K562 (cell line): ENCODE measurements at regions not wholly inside any gene's neighbourhood (a gene's known extent, or its start where the extent isn't known, plus 50 kb on each side); places are given as distances from the start of the nearest gene placed in this dataset.
A peak's percentile ranks its signal among the peaks of the same experiment; 100 is the strongest.

Experiments used
- ATAC-seq: fragments of 200-7000 bp; cut with Tn5 transposase; 3 replicates; pipeline ENCODE4 v1.9.1; 2020; ENCODE audit warnings: moderate library complexity
- BruUV-seq: library from RNA; stranded (reverse); fragments of 400-500 nt; replicated peaks from 2 replicates; lab custom pipeline; 2021; lab: Mats Ljungman, UMichigan
- CTCF ChIA-PET: fragments of 300-600 bp; formaldehyde crosslinking; extraction: SDS; loops from one replicate; lab custom pipeline; 2021; ENCODE audit warnings: low intra/inter-chr PET ratio; lab: Yijun Ruan, JAX
- POLR2A ChIA-PET: fragments of 300-600, 350-650 bp; sonication (Branson Sonifier 250); formaldehyde crosslinking; extraction: SDS; loops from one replicate; lab custom pipeline; 2021; ENCODE audit warnings: antibody characterized with exemption, inconsistent platforms; lab: Yijun Ruan, JAX
- DNase-seq, 4 experiments: peaks; one replicate each; pipeline versions ENCODE4 v3.0.0 to v3.0.0-alpha.2; 2011 to 2018; ENCODE audit warnings: low spot score in 3 of 4, mixed read lengths in 3 of 4; ENCODE audit errors: extremely low read depth in 1 of 4
- FAIRE-seq: peaks from 2 replicates; lab custom pipeline; 2011; peaks lifted over from hg19 to GRCh38; lab: Jason Lieb, UNC
- H2AFZ ChIP-seq: 2 replicates; pipeline ENCODE4 v1.6.0; 2011; ENCODE audit warnings: low read depth, low read length, control low read depth, inconsistent platforms
- H3K27ac ChIP-seq: fragments of 200-600 bp; 3 replicates; pipeline ENCODE4 v1.8.0; 2011; ENCODE audit warnings: low read depth, mild to moderate bottlenecking, control low read depth, inconsistent platforms, low read length, moderate library complexity, mixed read lengths; ENCODE audit errors: extremely low read depth
- H3K27me3 ChIP-seq, 2 experiments: fragments of 300-600 bp in 1 of 2; 2 replicates in 1 of 2; 3 replicates in 1 of 2; pipeline versions ENCODE4 v1.6.0 to v1.8.0; 2011; ENCODE audit warnings: inconsistent platforms in 2 of 2, low read length in 2 of 2, mild to moderate bottlenecking in 1 of 2, mixed read lengths in 1 of 2, moderate library complexity in 1 of 2; ENCODE audit not compliant: control insufficient read depth in 2 of 2, insufficient read depth in 2 of 2
- H3K36me3 ChIP-seq: fragments of 300-600 bp; 3 replicates; pipeline ENCODE4 v1.8.0; 2011; ENCODE audit warnings: mild to moderate bottlenecking, low read length, inconsistent platforms; ENCODE audit not compliant: control insufficient read depth, insufficient read depth
- H3K4me1 ChIP-seq, 2 experiments: fragments of 200-600 bp in 1 of 2; replicated peaks in 1 of 2; 2 replicates in 1 of 2; 3 replicates in 1 of 2; pipeline versions ENCODE4 v1.5.1 to v1.8.0; 2011; ENCODE audit warnings: inconsistent platforms in 2 of 2, low read length in 2 of 2, mild to moderate bottlenecking in 1 of 2, mixed read lengths in 1 of 2, moderate library complexity in 1 of 2; ENCODE audit not compliant: control insufficient read depth in 2 of 2, insufficient read depth in 2 of 2
- H3K4me2 ChIP-seq: 2 replicates; pipeline ENCODE4 v1.6.1; 2011; ENCODE audit warnings: low read length, control low read depth, inconsistent platforms, mixed read lengths; ENCODE audit not compliant: insufficient read depth
- H3K4me3 ChIP-seq: fragments of 200-600 bp; sonication (generic), shearing (Covaris generic); 2 replicates; pipeline ENCODE4 v1.5.1; 2016; ENCODE audit warnings: control low read depth, inconsistent platforms
- H3K79me2 ChIP-seq: fragments of 200-600 bp; 3 replicates; pipeline ENCODE4 v1.8.0; 2011; ENCODE audit warnings: low read length, inconsistent platforms; ENCODE audit not compliant: control insufficient read depth, insufficient read depth
- H3K9ac ChIP-seq, 2 experiments: 2 replicates each; pipeline versions ENCODE4 v1.6.0 to v1.6.1; 2011; ENCODE audit warnings: low read depth in 2 of 2, low read length in 2 of 2, control low read depth in 1 of 2, inconsistent platforms in 1 of 2, mild to moderate bottlenecking in 1 of 2, mixed read lengths in 1 of 2; ENCODE audit not compliant: insufficient read depth in 1 of 2
- H3K9me1 ChIP-seq: one replicate; pipeline ENCODE4 v1.6.0; 2011; ENCODE audit warnings: inconsistent platforms, mild to moderate bottlenecking, low read length, moderate library complexity; ENCODE audit not compliant: control insufficient read depth, insufficient read depth
- H3K9me3 ChIP-seq: replicated peaks from 2 replicates; pipeline ENCODE4 v1.5.1; 2011; ENCODE audit warnings: low read depth, low read length, inconsistent platforms; ENCODE audit not compliant: control insufficient read depth, insufficient read depth
- H4K20me1 ChIP-seq: replicated peaks from 2 replicates; pipeline ENCODE4 v1.6.1; 2011; ENCODE audit warnings: low read length, inconsistent platforms, mixed read lengths; ENCODE audit not compliant: control insufficient read depth, insufficient read depth
- ARID1B ChIP-seq: fragments of 450-650 bp; IDR thresholded peaks from 2 replicates; pipeline ENCODE4 v1.6.1; 2016; ENCODE audit warnings: antibody characterized with exemption, mild to moderate bottlenecking, inconsistent platforms
- C11orf30 ChIP-seq: fragments of 450-650 bp; IDR thresholded peaks from 2 replicates; pipeline ENCODE4 v1.6.1; 2016; ENCODE audit warnings: low read depth, mild to moderate bottlenecking
- CBX2 ChIP-seq: fragments of 200-600 bp; sonication (generic); IDR thresholded peaks from one replicate; pipeline ENCODE4 v1.6.1; 2012; ENCODE audit warnings: mild to moderate bottlenecking, low read length, inconsistent platforms; ENCODE audit not compliant: insufficient read depth, poor library complexity, severe bottlenecking
- CBX8 ChIP-seq: fragments of 200-600 bp; sonication (generic); IDR thresholded peaks from 2 replicates; pipeline ENCODE4 v1.6.1; 2012; ENCODE audit warnings: borderline replicate concordance, mixed run types, low read depth, mild to moderate bottlenecking, moderate library complexity, mixed read lengths, low read length, control low read depth, inconsistent platforms; ENCODE audit not compliant: poor library complexity, severe bottlenecking; ENCODE audit errors: extremely low read depth
- CREB3L1 ChIP-seq: fragments of 450-650 bp; IDR thresholded peaks from 2 replicates; pipeline ENCODE4 v1.6.1; 2014; ENCODE audit warnings: low read depth, mild to moderate bottlenecking, moderate library complexity, borderline replicate concordance
- MAFF ChIP-seq: IDR thresholded peaks from 2 replicates; pipeline ENCODE4 v1.6.1; 2012; ENCODE audit warnings: low read length, improper control_type of control experiment
- MAFK ChIP-seq: IDR thresholded peaks from 2 replicates; pipeline ENCODE4 v1.6.1; 2011; ENCODE audit warnings: low read length, improper control_type of control experiment
- MCM3 ChIP-seq: fragments of 450-650 bp; IDR thresholded peaks from 2 replicates; pipeline ENCODE4 v1.6.1; 2016
- MYC ChIP-seq, 2 experiments: fragments of 250-450 bp in 1 of 2; sonication (Bioruptor Pico) in 1 of 2; IDR thresholded peaks; 2 replicates each; pipeline versions ENCODE4 v1.5.1 to v1.6.1; 2012 to 2021; ENCODE audit warnings: low read depth in 2 of 2, borderline replicate concordance in 1 of 2, improper control_type of control experiment in 1 of 2, low read length in 1 of 2, mild to moderate bottlenecking in 1 of 2, moderate library complexity in 1 of 2
- NCOA2 ChIP-seq, 2 experiments: fragments of 450-650 bp; IDR thresholded peaks; 2 replicates each; pipeline ENCODE4 v1.6.1; 2018; ENCODE audit warnings: mild to moderate bottlenecking in 2 of 2, moderate library complexity in 1 of 2; ENCODE audit not compliant: partially characterized antibody in 2 of 2
- NFIX ChIP-seq: fragments of 250-450 bp; sonication (Bioruptor Pico); IDR thresholded peaks from 2 replicates; pipeline ENCODE4 v1.4.0; 2020; ENCODE audit warnings: low read depth, mild to moderate bottlenecking, moderate library complexity
- RUNX1 ChIP-seq: sonication (generic); IDR thresholded peaks from 2 replicates; pipeline ENCODE4 v1.6.1; 2016; ENCODE audit warnings: antibody characterized with exemption, low read depth
- SAFB ChIP-seq: fragments of 200-400 bp; formaldehyde crosslinking; IDR thresholded peaks from 2 replicates; pipeline ENCODE4 v1.6.1; 2017; ENCODE audit warnings: low read depth, low read length, borderline replicate concordance
- SMARCA4 ChIP-seq: fragments of 450-650 bp; IDR thresholded peaks from 2 replicates; pipeline ENCODE4 v1.6.1; 2016
- SREBF1 ChIP-seq: fragments of 150-350 bp; IDR thresholded peaks from 2 replicates; pipeline ENCODE4 v1.6.1; 2014; ENCODE audit warnings: antibody characterized with exemption, low read depth, low read length, borderline replicate concordance
- ZNF311 ChIP-seq: fragments of 250-450 bp; sonication (Bioruptor Pico); IDR thresholded peaks from 2 replicates; pipeline ENCODE4 v1.4.0; 2020; ENCODE audit warnings: mild to moderate bottlenecking, moderate library complexity
- ZNF316 ChIP-seq: fragments of 450-650 bp; IDR thresholded peaks from 2 replicates; pipeline ENCODE4 v1.6.1; 2016
- ZNF561 ChIP-seq: fragments of 450-650 bp; formaldehyde crosslinking; conservative IDR thresholded peaks from 2 replicates; pipeline ENCODE4 v1.4.0; 2020; ENCODE audit warnings: mild to moderate bottlenecking, moderate library complexity
- whole genome bisulfite sequencing: fragments of 100-300 bp; shearing (Covaris generic); methylation state at CpG from one replicate; pipeline ENCODE4 v1.1.6; 2016; ENCODE audit warnings: low coverage, mixed read lengths; ENCODE audit not compliant: insufficient coverage; ENCODE audit errors: missing lambda C conversion rate; 5-methylcytosine and 5-hydroxymethylcytosine counted together
- in situ Hi-C: fragments of 300-500 bp; cut with MboI; formaldehyde crosslinking; loops from 4 replicates; pipeline ENCODE4 v1.15.0; 2018; ENCODE audit warnings: inconsistent platforms, mixed read lengths
- intact Hi-C: fragments of 100-400 bp; cut with micrococcal nuclease; formaldehyde crosslinking; loops from 2 replicates; pipeline ENCODE4 v1.14.2; 2022

- no peak for TF ChIP-seq ZNF561
- peak; percentile 58 for TF ChIP-seq ZNF316
- peak; percentile 30; the same call in 1 of the 2 replicates for TF ChIP-seq MAFK
- TF ChIP-seq C11orf30: peak; percentile 32; the same call in 1 of the 2 replicates
- peak; percentile 38; the same call in 1 of the 2 replicates for TF ChIP-seq MAFF
- no peak for TF ChIP-seq CBX8
- DNase-seq (no peak), FAIRE-seq (no peak)
These were observed 1321.3 kb upstream of the SLC10A2 start for GRCh38 chr13:104387510-104387909.

GRCh38 chr13:104385404-104385803 lies 1319.2 kb upstream of the SLC10A2 start:
- Histone ChIP-seq H3K4me1 (no peaks in the 10 kb centered on the region), H3K36me3 (no peaks in the 10 kb centered on the region), H3K9ac (no peak overlapping the region), H3K9me3 (no peaks in the 10 kb centered on the region), H2AFZ (no peak overlapping the region), H3K79me2 (no peaks in the 10 kb centered on the region), H3K27me3 (no peaks in the 10 kb centered on the region), H3K4me3 (no peak overlapping the region), H3K4me2 (no peak overlapping the region), H3K9me1 (no peaks in the 10 kb centered on the region), H4K20me1 (no peaks in the 10 kb centered on the region), H3K27ac (no peak overlapping the region)
- CTCF ChIA-PET: no interaction called here
- intact Hi-C loops (no loop called here), in situ Hi-C loops (no loop called here)
- no TSS peak for BruUV-seq
- 0% methylated on average over 2 of the region's 2 CpGs for WGBS
- no peak for ATAC-seq
- no peak for DNase-seq
- no peak for FAIRE-seq
- POLR2A ChIA-PET: no interaction called here
- TF ChIP-seq SMARCA4 (no peak), SREBF1 (no peak), CBX2 (no peak), NCOA2 (IDR thresholded peaks at IDR 0.05; ENCODE audit: partially characterized antibody in 2 of 2) (no peak), ARID1B (no peak), NFIX (CRISPR knock-in tag) (no peak), MCM3 (no peak), CREB3L1 (no peak), ZNF311 (CRISPR knock-in tag) (no peak), MYC (IDR thresholded peaks at IDR 0.05; ENCODE audit: low read depth, low read length) (no peak), MYC (CRISPR knock-in tag; IDR thresholded peaks at IDR 0.05; ENCODE audit: borderline replicate concordance, low read depth) (no peak), RUNX1 (no peak), SAFB (no peak)

More at GRCh38 chr13:104387510-104387909, 1321.3 kb upstream of the SLC10A2 start:
- Histone ChIP-seq H3K4me3 (no peak overlapping the region), H3K27ac (no peak overlapping the region), H3K79me2 (no peaks in the 10 kb centered on the region), H3K4me1 (no peaks in the 10 kb centered on the region), H3K4me2 (no peak overlapping the region), H3K27me3 (no peaks in the 10 kb centered on the region), H2AFZ (no peak overlapping the region), H3K9ac (no peak overlapping the region), H3K36me3 (no peaks in the 10 kb centered on the region), H3K9me1 (no peaks in the 10 kb centered on the region), H4K20me1 (no peaks in the 10 kb centered on the region), H3K9me3 (no peaks in the 10 kb centered on the region)
- POLR2A ChIA-PET: no interaction called here
- no peak for ATAC-seq
- no TSS peak for BruUV-seq
- 3% methylated on average over 3 of the region's 3 CpGs for WGBS
- in situ Hi-C loops: no loop called here
- CTCF ChIA-PET: no interaction called here
- intact Hi-C loops: no loop called here
